Esophagus squamous epithelium (tissue), 4 donors: ENCODE measurements at regions not wholly inside any gene's neighbourhood (a gene's known extent, or its start where the extent isn't known, plus 50 kb on each side); places are given as distances from the start of the nearest gene placed in this dataset.

Source experiments
- POLR2A ChIP-seq, 4 donors: fragments of 450-650 bp; IDR thresholded peaks; one replicate each; pipeline ENCODE4 v1.6.1; 2017; ENCODE audit warnings: antibody characterized with exemption in 4 of 4, mild to moderate bottlenecking in 4 of 4, moderate library complexity in 3 of 4
- TF ChIP-seq, protein P1 (sequence below), 6 experiments: fragments of 450-650 bp in 4 of 6; fragments of 200-600 bp in 2 of 6; sonication (generic) in 2 of 6; IDR thresholded peaks; one replicate each; pipeline ENCODE4 v1.5.1; 2016 to 2019; ENCODE audit warnings: antibody characterized with exemption in 6 of 6, mild to moderate bottlenecking in 4 of 6, moderate library complexity in 4 of 6

DNA sequence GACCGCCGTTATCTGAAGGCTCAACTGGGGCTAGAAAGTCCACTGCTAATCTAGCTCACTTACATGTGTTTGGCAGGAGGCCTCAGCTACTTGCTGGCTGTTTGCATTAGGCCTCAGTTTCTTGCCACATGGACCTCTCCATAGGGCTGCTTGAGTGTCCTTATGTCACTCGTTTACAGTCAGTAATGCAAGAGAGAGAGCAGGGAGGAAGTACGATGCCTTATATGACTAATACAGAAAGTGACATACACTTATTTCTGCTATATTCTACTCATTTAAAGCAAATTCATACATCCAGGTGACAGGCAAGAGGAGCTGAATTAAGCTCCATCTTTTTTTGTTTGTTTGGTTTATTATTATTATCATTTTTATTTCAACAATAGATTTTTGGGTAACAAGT, 179.6 kb downstream of the LURAP1L start:
- TF ChIP-seq, protein P1, sequence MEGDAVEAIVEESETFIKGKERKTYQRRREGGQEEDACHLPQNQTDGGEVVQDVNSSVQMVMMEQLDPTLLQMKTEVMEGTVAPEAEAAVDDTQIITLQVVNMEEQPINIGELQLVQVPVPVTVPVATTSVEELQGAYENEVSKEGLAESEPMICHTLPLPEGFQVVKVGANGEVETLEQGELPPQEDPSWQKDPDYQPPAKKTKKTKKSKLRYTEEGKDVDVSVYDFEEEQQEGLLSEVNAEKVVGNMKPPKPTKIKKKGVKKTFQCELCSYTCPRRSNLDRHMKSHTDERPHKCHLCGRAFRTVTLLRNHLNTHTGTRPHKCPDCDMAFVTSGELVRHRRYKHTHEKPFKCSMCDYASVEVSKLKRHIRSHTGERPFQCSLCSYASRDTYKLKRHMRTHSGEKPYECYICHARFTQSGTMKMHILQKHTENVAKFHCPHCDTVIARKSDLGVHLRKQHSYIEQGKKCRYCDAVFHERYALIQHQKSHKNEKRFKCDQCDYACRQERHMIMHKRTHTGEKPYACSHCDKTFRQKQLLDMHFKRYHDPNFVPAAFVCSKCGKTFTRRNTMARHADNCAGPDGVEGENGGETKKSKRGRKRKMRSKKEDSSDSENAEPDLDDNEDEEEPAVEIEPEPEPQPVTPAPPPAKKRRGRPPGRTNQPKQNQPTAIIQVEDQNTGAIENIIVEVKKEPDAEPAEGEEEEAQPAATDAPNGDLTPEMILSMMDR (IDR thresholded peaks at IDR 0.05): no peak
- TF ChIP-seq POLR2A (IDR thresholded peaks at IDR 0.05): no peak
